Neuronal stem cell (in vitro differentiated cells): ENCODE measurements at regions not wholly inside any gene's neighbourhood (a gene's known extent, or its start where the extent isn't known, plus 50 kb on each side); places are given as distances from the start of the nearest gene placed in this dataset.

Experiments
- DNase-seq: peaks from one replicate; pipeline ENCODE4 v3.0.0-alpha.2; 2013; ENCODE audit warnings: low spot score
- H2AFZ ChIP-seq: one replicate; pipeline ENCODE4 v1.6.1; 2013; ENCODE audit warnings: mild to moderate bottlenecking, low read length, inconsistent platforms
- H2AK5ac ChIP-seq: 2 replicates; pipeline ENCODE4 v1.6.1; 2013; ENCODE audit warnings: low read depth, mild to moderate bottlenecking, inconsistent platforms, low read length, moderate library complexity, mixed read lengths
- H2BK120ac ChIP-seq: 2 replicates; pipeline ENCODE4 v1.6.1; 2013; ENCODE audit warnings: low read depth, mild to moderate bottlenecking, inconsistent platforms, low read length, moderate library complexity, mixed read lengths
- H2BK12ac ChIP-seq: one replicate; pipeline ENCODE4 v1.6.1; 2013; ENCODE audit warnings: low read length, inconsistent platforms
- H2BK15ac ChIP-seq: 2 replicates; pipeline ENCODE4 v1.6.1; 2013; ENCODE audit warnings: mild to moderate bottlenecking, low read length, inconsistent platforms, mixed read lengths
- H2BK5ac ChIP-seq: one replicate; pipeline ENCODE4 v1.6.1; 2013; ENCODE audit warnings: inconsistent platforms, mild to moderate bottlenecking, low read length, moderate library complexity
- H3K14ac ChIP-seq: one replicate; pipeline ENCODE4 v1.6.1; 2013; ENCODE audit warnings: low read length, inconsistent platforms
- H3K18ac ChIP-seq: 2 replicates; pipeline ENCODE4 v1.6.1; 2013; ENCODE audit warnings: low read length, inconsistent platforms
- H3K23ac ChIP-seq: 2 replicates; pipeline ENCODE4 v1.6.1; 2013; ENCODE audit warnings: low read depth, mild to moderate bottlenecking, mixed read lengths, low read length, inconsistent platforms; ENCODE audit not compliant: poor library complexity
- H3K27ac ChIP-seq: replicated peaks from 3 replicates; pipeline ENCODE4 v1.5.1; 2013; ENCODE audit warnings: low read length, inconsistent platforms
- H3K27me3 ChIP-seq, 3 experiments: 2 replicates each; pipeline ENCODE4 v1.6.1; 2013; ENCODE audit warnings: low read length in 3 of 3, mild to moderate bottlenecking in 2 of 3, inconsistent platforms in 1 of 3, low read depth in 1 of 3, mixed read lengths in 1 of 3, moderate library complexity in 1 of 3; ENCODE audit not compliant: control insufficient read depth in 3 of 3, insufficient read depth in 3 of 3
- H3K36me3 ChIP-seq, 2 donors: replicated peaks in 1 of 2; 2 replicates each; pipeline ENCODE4 v1.6.1; 2013; ENCODE audit warnings: low read length in 2 of 2; ENCODE audit not compliant: control insufficient read depth in 2 of 2, insufficient read depth in 2 of 2
- H3K4ac ChIP-seq: 2 replicates; pipeline ENCODE4 v1.6.1; 2013; ENCODE audit warnings: inconsistent platforms, mild to moderate bottlenecking, low read length, moderate library complexity
- H3K4me1 ChIP-seq, 2 donors: 1 replicate in 1 of 2; 2 replicates in 1 of 2; pipeline ENCODE4 v1.6.1; 2013; ENCODE audit warnings: low read length in 2 of 2, low read depth in 1 of 2; ENCODE audit not compliant: control insufficient read depth in 2 of 2, insufficient read depth in 1 of 2
- H3K4me2 ChIP-seq: one replicate; pipeline ENCODE4 v1.6.1; 2013; ENCODE audit warnings: mild to moderate bottlenecking, low read length, inconsistent platforms; ENCODE audit not compliant: insufficient read depth, poor library complexity, severe bottlenecking
- H3K4me3 ChIP-seq, 2 donors: 2 replicates each; pipeline ENCODE4 v1.5.1; 2013; ENCODE audit warnings: low read length in 2 of 2, mild to moderate bottlenecking in 2 of 2, inconsistent platforms in 1 of 2, moderate library complexity in 1 of 2
- H3K79me1 ChIP-seq: one replicate; pipeline ENCODE4 v1.6.1; 2013; ENCODE audit warnings: low read depth, mild to moderate bottlenecking, inconsistent platforms, low read length, moderate library complexity
- H3K9ac ChIP-seq: one replicate; pipeline ENCODE4 v1.6.1; 2013; ENCODE audit warnings: mild to moderate bottlenecking, low read depth, low read length, inconsistent platforms; ENCODE audit not compliant: poor library complexity
- H3K9me3 ChIP-seq, 2 donors: replicated peaks in 1 of 2; 2 replicates each; pipeline versions ENCODE3 to v1.6.1; 2013; ENCODE audit warnings: low read length in 2 of 2, mild to moderate bottlenecking in 2 of 2, inconsistent platforms in 1 of 2, low read depth in 1 of 2, mixed read lengths in 1 of 2, moderate library complexity in 1 of 2; ENCODE audit not compliant: control insufficient read depth in 2 of 2, insufficient read depth in 1 of 2
- H4K8ac ChIP-seq: one replicate; pipeline ENCODE4 v1.6.1; 2013; ENCODE audit warnings: low read depth, mild to moderate bottlenecking, inconsistent platforms, low read length, moderate library complexity
- H4K91ac ChIP-seq: one replicate; pipeline ENCODE4 v1.6.1; 2013; ENCODE audit warnings: low read length, low read depth, mild to moderate bottlenecking, inconsistent platforms; ENCODE audit not compliant: poor library complexity
- WGBS, 2 donors: extraction: QIAGEN DNeasy Blood & Tissue Kit; methylation state at CpG; one replicate each; pipeline ENCODE4 v1.1.7; 2013; ENCODE audit warnings: missing lambda C conversion rate in 2 of 2, mixed read lengths in 1 of 2; ENCODE audit not compliant: insufficient read length in 2 of 2, insufficient replicate concordance in 1 of 2; ENCODE audit errors: extremely low coverage in 2 of 2; 5-methylcytosine and 5-hydroxymethylcytosine counted together

- no peak for DNase-seq
- Histone ChIP-seq H3K14ac (no peak overlapping the region), H4K8ac (no peak overlapping the region), H3K36me3 (no peaks in the 10 kb centered on the region), H4K91ac (no peak overlapping the region), H2BK12ac (no peak overlapping the region), H2BK15ac (no peak overlapping the region), H3K4me2 (no peak overlapping the region), H3K9me3 (no peaks in the 10 kb centered on the region), H3K27ac (no peak overlapping the region), H3K4me3 (no peak overlapping the region), H2AK5ac (no peak overlapping the region), H3K18ac (no peak overlapping the region), H3K9ac (no peak overlapping the region), H3K79me1 (no peaks in the 10 kb centered on the region), H3K4ac (no peak overlapping the region), H3K4me1 (peaks cover 0 to 5% of the 10 kb centered on the region in 2 donors), H3K27me3 (no peaks in the 10 kb centered on the region), H3K23ac (no peak overlapping the region), H2AFZ (no peak overlapping the region), H2BK120ac (no peak overlapping the region), H2BK5ac (no peak overlapping the region)
- WGBS, 2 donors: no CpG with 5 or more reads among the region's 2 CpGs
Observed at GRCh38 chr2:146244131-146244530, 1600.7 kb upstream of the ACVR2A start.

- Histone ChIP-seq H3K27ac (no peak overlapping the region), H3K9ac (no peak overlapping the region), H2BK15ac (no peak overlapping the region), H2AK5ac (no peak overlapping the region), H3K9me3 (no peaks in the 10 kb centered on the region), H3K18ac (no peak overlapping the region), H3K27me3 (no peaks in the 10 kb centered on the region), H3K23ac (no peak overlapping the region), H3K4me1 (peaks cover 0 to 11% of the 10 kb centered on the region in 2 donors), H2BK120ac (no peak overlapping the region), H2AFZ (no peak overlapping the region), H4K91ac (no peak overlapping the region), H4K8ac (no peak overlapping the region), H3K4me3 (no peak overlapping the region), H2BK5ac (no peak overlapping the region), H3K4me2 (no peak overlapping the region), H3K79me1 (no peaks in the 10 kb centered on the region), H3K4ac (no peak overlapping the region), H2BK12ac (no peak overlapping the region), H3K36me3 (no peaks in the 10 kb centered on the region), H3K14ac (no peak overlapping the region)
- DNase-seq: no peak
- no CpG with 5 or more reads among the region's 1 CpG for WGBS, 2 donors
Observed at GRCh38 chr2:146241023-146241422, 1603.8 kb upstream of the ACVR2A start.

GRCh38 chr2:146240391-146240790 is 1604.4 kb upstream of the ACVR2A start:
- Histone ChIP-seq H4K91ac (no peak overlapping the region), H2BK120ac (no peak overlapping the region), H3K36me3 (no peaks in the 10 kb centered on the region), H3K14ac (no peak overlapping the region), H3K4me1 (peaks cover 0 to 11% of the 10 kb centered on the region in 2 donors), H2AFZ (no peak overlapping the region), H3K79me1 (no peaks in the 10 kb centered on the region), H2AK5ac (no peak overlapping the region), H3K27me3 (no peaks in the 10 kb centered on the region), H3K4me2 (no peak overlapping the region), H4K8ac (no peak overlapping the region), H3K27ac (no peak overlapping the region), H3K18ac (no peak overlapping the region), H3K9me3 (no peaks in the 10 kb centered on the region), H3K9ac (no peak overlapping the region), H2BK5ac (no peak overlapping the region), H2BK15ac (no peak overlapping the region), H3K4ac (no peak overlapping the region), H3K23ac (no peak overlapping the region), H2BK12ac (no peak overlapping the region), H3K4me3 (no peak overlapping the region)
- no peak for DNase-seq
- WGBS, 2 donors: no CpG with 5 or more reads among the region's 2 CpGs

GRCh38 chr2:146239392-146240135 is 1605.3 kb upstream of the ACVR2A start:
- Histone ChIP-seq H3K4me2 (no peak overlapping the region), H3K9me3 (no peaks in the 10 kb centered on the region), H3K27me3 (no peaks in the 10 kb centered on the region), H2AK5ac (no peak overlapping the region), H4K91ac (no peak overlapping the region), H3K23ac (no peak overlapping the region), H3K79me1 (no peaks in the 10 kb centered on the region), H3K4me3 (no peak overlapping the region), H2BK12ac (no peak overlapping the region), H4K8ac (no peak overlapping the region), H2BK120ac (no peak overlapping the region), H2BK15ac (no peak overlapping the region), H2BK5ac (no peak overlapping the region), H3K4me1 (peaks cover 0 to 11% of the 10 kb centered on the region in 2 donors), H3K9ac (no peak overlapping the region), H3K14ac (no peak overlapping the region), H3K27ac (no peak overlapping the region), H3K18ac (no peak overlapping the region), H3K4ac (no peak overlapping the region), H2AFZ (no peak overlapping the region), H3K36me3 (no peaks in the 10 kb centered on the region)
- no CpG with 5 or more reads among the region's 2 CpGs for WGBS, 2 donors
- no peak for DNase-seq
